HG03196 (cell line): ENCODE measurements at regions not wholly inside any gene's neighbourhood (a gene's known extent, or its start where the extent isn't known, plus 50 kb on each side); places are given as distances from the start of the nearest gene placed in this dataset.
"Not testable (repeated sequence)": the region's sequence is repeated elsewhere in the genome, so short reads cannot be mapped to it uniquely, and the experiment has no call there.

Experiments used
- ATAC-seq: cut with Tn5 transposase; IDR thresholded peaks from one replicate; pipeline ENCODE4 v1.9.1; 2021; ENCODE audit not compliant: unreplicated experiment

- ATAC-seq, result no peak
These were observed 388.3 kb downstream of the TMEM38B start for GRCh38 chr9:106082621-106083020.

- ATAC-seq, result no peak
These were observed 390.4 kb downstream of the TMEM38B start for GRCh38 chr9:106084702-106085101.

DNA sequence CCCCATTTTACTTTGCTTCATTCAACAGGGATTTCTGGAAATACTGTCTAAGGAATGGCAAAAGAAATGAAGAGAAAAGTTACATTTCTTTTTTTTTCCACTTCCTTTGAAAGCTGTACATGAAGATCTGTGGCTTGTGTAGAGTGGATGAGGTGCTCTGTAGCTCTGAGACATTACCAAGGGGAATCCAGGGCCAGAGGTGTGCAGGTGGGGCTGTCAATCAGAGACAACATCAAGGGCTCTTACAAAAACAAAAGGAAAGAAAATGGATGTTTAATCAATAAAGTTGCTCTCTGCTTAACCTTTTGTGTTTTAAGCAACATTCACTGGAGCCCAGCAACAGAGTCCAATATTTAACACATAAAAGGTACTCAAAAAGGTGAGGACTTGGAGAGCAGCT is 391.1 kb downstream of the TMEM38B start:
- ATAC-seq, result no peak

DNA sequence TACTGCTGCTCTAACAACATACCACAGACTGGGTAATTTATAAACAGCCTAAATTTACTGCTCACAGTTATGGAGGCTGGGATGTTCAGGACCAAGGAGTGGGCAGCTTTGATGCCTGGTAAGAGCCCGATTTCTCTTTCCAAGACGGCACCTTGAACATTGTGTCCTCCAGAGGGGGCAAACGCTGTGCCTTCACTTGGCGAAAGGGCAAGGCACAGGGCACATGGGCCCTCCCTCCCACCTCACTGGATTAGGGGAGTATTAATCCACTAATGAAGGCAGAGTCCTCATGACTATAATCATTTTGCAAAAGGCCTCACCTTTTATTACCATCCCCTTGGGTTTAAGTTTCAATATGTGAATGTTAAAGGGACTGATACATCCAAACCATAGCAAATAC is 397.7 kb downstream of the TMEM38B start:
- ATAC-seq, result no peak

DNA sequence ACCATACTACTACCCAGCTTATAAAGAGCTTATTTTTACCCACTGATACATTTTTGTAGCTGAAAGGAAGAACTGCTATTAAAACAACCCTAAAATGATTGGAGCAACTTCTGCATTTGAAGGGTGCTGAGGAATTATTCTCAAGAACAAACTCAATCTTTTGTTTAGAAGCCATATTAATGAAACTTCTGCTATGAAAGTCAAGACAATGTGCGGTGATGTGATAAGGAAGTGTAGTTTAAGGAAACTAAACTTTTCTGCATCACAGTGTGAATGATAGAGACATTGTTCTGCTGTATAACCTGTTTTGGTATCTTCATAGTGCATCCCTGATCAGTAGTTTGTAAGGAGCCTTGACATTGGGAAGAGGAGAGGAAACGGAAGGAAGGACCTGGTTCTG is 408.5 kb downstream of the TMEM38B start:
- ATAC-seq, result no peak

DNA sequence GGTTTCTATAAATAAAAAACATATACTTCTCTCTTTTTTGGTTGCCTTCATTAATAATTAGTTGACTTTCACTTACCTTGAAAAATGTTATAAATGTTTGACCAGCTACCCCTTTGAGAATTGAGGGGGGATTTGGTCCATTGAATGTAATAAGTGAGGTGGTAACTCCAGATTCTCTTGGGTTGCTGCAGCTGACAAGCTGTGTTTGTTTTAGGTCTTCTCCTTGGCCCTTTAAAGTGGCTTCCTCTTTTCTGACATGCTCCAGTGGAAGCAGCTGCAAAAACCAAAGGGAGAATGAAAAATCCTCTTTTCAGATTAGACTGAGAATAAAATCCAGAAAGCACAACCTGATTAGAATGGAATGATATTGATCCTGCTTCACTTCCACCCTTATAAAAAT is 410.5 kb downstream of the TMEM38B start:
- no peak for ATAC-seq

DNA sequence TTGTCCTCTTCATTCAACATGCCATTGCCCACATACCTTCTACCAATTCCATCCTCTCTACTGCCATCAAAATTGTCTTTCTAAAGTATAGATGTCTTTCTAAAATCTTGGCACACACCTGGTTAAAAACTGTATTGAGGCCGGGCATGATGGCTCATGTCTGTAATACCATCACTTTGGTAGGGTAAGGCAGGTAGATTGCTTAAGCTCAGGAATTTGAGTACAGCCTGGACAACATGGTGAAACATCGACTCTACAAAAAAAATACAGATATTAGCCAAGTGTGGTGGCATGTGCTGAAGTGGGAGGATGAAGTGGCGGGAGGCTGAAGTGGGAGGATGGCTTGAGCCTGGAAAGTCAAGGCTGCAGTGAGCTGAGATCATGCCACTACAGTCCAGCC is 412.1 kb downstream of the TMEM38B start:
- no peak for ATAC-seq

DNA sequence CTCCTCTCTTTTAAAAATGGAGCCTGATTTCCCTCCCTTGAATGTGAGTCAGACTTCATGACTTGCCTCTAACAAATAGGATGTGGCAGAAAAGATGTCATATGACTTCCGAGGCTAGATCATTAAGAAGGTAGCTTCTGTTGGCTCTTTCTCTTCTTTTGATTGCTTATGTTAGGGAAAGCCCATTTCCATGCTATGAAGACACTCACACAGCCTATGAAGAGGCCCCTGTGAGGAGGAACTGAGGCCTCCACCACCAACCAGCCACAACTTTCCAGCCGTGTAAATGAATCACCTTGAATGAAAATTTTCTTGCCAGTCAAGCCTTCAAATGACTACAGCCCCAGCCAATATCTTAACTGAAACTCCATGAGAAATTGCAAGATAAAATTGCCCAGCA is 413.4 kb downstream of the TMEM38B start:
- ATAC-seq, result no peak

DNA sequence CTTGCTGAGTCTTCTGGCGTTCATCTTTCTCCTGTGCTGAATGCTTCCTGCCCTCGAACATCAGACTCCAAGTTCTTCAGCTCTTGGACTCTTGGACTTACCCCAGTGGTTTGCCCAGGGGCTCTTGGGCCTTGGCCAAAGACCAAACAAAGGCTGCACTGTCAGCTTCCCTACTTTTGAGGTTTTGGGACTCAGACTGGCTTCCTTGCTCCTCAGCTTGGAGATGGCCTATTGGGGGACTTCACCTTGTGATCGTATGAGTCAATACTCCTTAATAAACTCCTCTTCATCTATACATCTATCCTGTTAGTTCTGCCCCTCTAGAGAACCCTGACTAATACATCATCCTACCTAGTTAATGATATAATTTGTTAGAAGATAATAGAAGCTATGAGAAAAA is 415.4 kb downstream of the TMEM38B start:
- ATAC-seq, result not testable (repeated sequence)

- ATAC-seq, result no peak
These were observed 416.1 kb downstream of the TMEM38B start for GRCh38 chr9:106110483-106110882.

DNA sequence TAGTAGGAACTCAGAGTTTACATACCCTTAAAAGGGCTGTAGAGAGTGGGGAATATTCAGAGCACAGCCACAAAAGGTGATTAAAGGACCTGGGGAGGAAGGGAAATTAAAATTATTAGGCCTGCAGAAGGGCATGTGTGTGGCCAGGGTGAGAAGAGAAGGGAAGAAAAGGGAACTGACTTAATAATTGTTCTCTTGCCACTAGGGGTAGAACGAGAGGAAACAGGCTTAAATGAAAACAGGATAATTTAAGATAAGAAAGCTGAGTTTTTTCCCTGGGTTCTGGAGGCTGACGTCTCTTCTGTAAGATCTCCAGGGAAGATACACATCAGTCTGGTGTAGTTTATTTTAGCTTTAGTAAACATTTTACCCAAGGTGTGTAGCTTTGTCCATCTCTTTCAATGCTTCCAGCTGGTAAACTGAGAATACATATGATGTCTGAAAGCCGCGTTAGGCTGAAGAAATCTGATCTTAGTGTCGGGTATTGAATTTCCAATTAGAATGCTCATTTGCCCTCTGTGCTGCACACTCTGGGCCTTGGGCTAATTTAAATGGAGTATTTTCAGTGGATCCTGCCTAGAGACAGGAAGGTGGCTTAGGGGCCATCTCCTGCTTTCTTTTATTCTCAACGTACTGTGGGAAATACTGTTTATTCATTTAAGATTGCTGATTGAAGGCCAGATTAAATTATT is 416.8 kb downstream of the TMEM38B start:
- ATAC-seq, result no peak

- no peak for ATAC-seq
These were observed 418.6 kb downstream of the TMEM38B start for GRCh38 chr9:106112935-106113334.

- no peak for ATAC-seq
These were observed 424.8 kb downstream of the TMEM38B start for GRCh38 chr9:106119176-106119575.

GRCh38 chr9:106120071-106120470 is 425.7 kb downstream of the TMEM38B start:
- ATAC-seq, result no peak

DNA sequence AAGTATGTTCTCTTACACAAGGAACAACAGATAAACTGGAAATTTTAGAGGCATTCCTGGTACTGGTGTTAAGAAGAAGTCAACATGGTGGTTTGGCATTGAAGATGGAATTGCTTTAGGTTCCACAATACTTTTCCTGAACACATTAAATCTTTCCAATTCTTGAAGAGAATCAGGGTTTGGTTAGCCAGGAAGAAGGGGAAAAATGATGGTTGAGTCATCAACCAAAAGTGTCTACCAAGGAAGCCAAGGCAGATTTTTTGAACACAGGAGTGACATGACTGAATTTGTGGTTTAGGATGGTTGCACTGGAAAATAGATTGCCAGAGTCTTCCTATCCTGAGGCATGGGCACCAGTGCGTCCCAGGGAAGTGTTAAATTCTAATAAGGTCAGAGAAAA is 433.4 kb downstream of the TMEM38B start:
- ATAC-seq, result no peak

DNA sequence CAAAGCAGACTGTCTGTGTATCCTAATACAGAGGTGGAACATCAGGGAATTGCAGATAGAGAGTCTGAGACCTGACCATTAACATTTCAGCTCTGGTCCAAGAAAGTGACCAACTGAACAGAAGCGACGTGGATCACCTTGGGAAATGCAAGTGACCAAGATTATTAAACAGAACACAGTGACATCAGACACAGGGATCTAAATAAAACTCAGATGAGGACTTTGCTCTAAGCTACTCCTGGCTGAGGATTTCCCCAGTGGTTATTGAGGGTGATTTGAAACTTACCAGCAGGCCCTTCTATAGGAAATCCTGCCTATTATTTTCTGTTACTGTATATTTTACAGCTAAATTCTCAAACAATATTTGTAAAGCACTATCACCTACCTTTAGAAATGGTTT is 436.0 kb downstream of the TMEM38B start:
- ATAC-seq, result no peak

DNA sequence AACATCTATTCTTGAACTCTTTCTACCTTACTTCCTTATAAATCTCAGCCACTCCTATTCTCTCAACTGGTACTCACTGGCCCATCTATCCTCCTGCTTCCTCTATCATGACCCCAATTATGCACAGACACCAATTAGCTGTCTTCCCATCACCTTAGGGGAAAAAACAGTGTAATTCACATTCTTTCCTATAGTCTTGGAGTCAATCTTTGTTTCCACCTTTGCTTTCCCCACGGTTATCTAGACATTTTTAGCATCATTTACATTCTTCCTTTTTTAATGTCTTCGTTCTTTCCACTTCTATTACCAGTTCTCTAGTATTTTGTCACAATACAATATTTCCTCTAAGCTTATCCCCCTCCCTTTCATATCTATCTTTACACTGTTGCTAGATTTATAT is 449.4 kb downstream of the TMEM38B start:
- ATAC-seq, result no peak

- no peak for ATAC-seq
These were observed 451.9 kb downstream of the TMEM38B start for GRCh38 chr9:106146066-106146840.

DNA sequence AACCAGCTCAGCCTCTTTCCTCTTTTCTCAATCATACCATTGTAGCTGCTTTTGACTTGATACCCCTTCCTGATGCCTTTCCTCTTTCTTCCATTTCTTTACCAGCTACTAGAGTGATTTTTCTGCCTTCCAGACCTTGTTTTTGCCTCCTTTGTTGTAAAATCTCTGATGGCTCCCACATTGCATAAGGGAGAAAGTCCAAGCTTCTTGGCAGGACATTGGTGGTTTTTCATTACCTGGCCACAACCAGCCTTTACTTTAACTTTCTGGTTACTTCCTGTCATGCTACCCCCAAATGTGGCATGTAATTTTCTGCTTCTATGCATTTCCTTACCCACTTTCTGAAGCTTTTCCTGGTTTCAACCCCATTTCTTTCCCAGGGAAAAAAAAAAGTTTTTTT is 452.5 kb downstream of the TMEM38B start:
- ATAC-seq, result no peak

DNA sequence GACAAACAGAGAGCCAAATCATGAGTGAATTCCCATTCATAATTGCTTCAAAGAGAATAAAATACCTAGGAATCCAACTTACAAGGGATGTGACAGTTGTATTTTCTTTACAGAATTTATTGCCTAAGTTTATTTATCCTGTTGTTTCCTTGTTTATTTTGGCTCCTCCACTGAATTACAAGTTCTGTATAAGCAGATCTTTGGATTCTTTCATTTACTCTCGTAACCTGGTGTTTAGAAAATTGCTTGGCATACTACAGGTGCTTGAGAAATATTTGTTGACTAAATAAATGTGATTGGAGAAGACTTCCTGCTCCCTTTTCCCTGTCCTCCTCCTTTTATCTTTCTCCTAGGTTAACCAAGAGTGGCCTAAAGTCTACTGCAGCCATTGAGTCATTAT is 455.6 kb downstream of the TMEM38B start:
- no peak for ATAC-seq

DNA sequence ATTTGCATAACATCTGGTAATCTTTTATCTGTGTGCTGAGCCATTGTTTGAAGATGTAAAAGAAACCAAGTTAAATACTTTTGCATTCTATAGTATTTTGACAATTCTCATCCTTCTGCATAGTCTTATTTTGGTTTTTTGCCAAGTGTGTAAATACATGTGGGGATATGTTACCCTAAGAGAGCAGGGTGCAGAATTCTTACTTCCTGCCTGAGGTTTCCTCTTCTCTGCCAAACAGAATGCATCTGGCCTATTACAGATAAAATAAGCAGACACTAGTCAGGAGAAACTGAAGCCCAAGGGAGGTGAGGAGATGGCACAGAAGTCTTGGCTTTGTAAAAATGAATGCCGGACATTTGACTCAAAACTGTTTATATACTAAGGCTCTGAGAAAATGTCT is 462.1 kb downstream of the TMEM38B start:
- ATAC-seq, result no peak

- ATAC-seq, result no peak
These were observed 477.9 kb downstream of the TMEM38B start for GRCh38 chr9:106172265-106172664.

DNA sequence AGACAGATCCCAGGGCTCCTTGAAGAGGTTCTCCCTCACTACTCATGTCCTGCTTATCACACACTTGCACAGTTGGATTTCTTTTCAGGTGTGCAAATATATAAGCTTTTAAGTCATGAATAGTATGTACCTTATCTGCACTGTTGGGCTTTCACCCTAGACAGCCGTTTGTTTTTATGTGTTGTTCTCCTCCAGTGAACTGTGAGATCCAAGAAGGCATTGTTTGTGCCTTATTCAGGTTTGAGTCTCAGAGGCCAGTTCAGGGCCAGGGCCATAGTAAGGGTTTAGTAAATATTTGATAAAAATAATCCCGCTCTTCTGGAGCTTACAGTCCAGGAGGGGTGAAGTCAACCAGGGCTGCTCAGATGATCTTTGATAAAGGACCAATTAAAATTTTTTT is 480.0 kb downstream of the TMEM38B start:
- no peak for ATAC-seq
